Endothelial cell of umbilical vein (primary cell): ENCODE measurements at regions not wholly inside any gene's neighbourhood (a gene's known extent, or its start where the extent isn't known, plus 50 kb on each side); places are given as distances from the start of the nearest gene placed in this dataset.

ENCODE experiments used
- BruUV-seq: library from RNA; stranded (reverse); fragments of 400-500 nt; replicated peaks from 2 replicates; lab custom pipeline; 2021; lab: Mats Ljungman, UMichigan
- CTCF ChIA-PET: fragments of 300-600, 350-600 bp; sonication (Branson Sonifier 250); formaldehyde crosslinking; loops from one replicate; lab custom pipeline; 2021; ENCODE audit warnings: antibody characterized with exemption, inconsistent platforms; lab: Charles Lee
- POLR2A ChIA-PET: fragments of 300-600, 350-600 bp; sonication (Branson Sonifier 250); formaldehyde crosslinking; loops from one replicate; lab custom pipeline; 2021; ENCODE audit warnings: antibody characterized with exemption, inconsistent platforms; lab: Charles Lee
- DNase-seq: peaks from one replicate; pipeline ENCODE4 v3.0.0-alpha.2; 2011; ENCODE audit warnings: low read depth, low spot score
- FAIRE-seq: peaks from 2 replicates; lab custom pipeline; 2011; peaks lifted over from hg19 to GRCh38; lab: Jason Lieb, UNC
- H2AFZ ChIP-seq: 2 replicates; pipeline ENCODE4 v1.6.0; 2012; ENCODE audit warnings: low read depth, low read length, control low read depth, inconsistent platforms
- H3K27ac ChIP-seq: 2 replicates; pipeline ENCODE4 v1.5.1; 2011; ENCODE audit warnings: low read depth, mild to moderate bottlenecking, control low read depth, low read length, moderate library complexity; ENCODE audit not compliant: insufficient read depth
- H3K27me3 ChIP-seq, 2 experiments: 2 replicates each; pipeline versions ENCODE4 v1.6.0 to v1.6.1; 2011; ENCODE audit warnings: low read length in 2 of 2, mixed read lengths in 1 of 2; ENCODE audit not compliant: control insufficient read depth in 2 of 2, insufficient read depth in 2 of 2
- H3K36me3 ChIP-seq, 2 experiments: 2 replicates in 1 of 2; 3 replicates in 1 of 2; pipeline ENCODE4 v1.5.1; 2011; ENCODE audit warnings: low read length in 2 of 2, mild to moderate bottlenecking in 1 of 2, moderate library complexity in 1 of 2; ENCODE audit not compliant: control insufficient read depth in 2 of 2, insufficient read depth in 2 of 2; ENCODE audit errors: extremely low read depth in 1 of 2
- H3K4me1 ChIP-seq: 3 replicates; pipeline ENCODE4 v1.5.1; 2011; ENCODE audit warnings: mild to moderate bottlenecking, low read length; ENCODE audit not compliant: control insufficient read depth, insufficient read depth; ENCODE audit errors: extremely low read depth
- H3K4me2 ChIP-seq: 2 replicates; pipeline ENCODE4 v1.6.1; 2011; ENCODE audit warnings: low read length, control low read depth, mixed read lengths; ENCODE audit not compliant: insufficient read depth
- H3K4me3 ChIP-seq, 3 experiments: fragments of 200-600 bp in 1 of 3; sonication (generic), shearing (Covaris generic) in 1 of 3; replicated peaks in 1 of 3; 2 replicates each; pipeline ENCODE4 v1.5.1; 2011 to 2016; ENCODE audit warnings: control low read depth in 3 of 3, low read length in 3 of 3, mild to moderate bottlenecking in 2 of 3, inconsistent platforms in 1 of 3, low read depth in 1 of 3, moderate library complexity in 1 of 3; ENCODE audit not compliant: insufficient read depth in 1 of 3
- H3K79me2 ChIP-seq: 2 replicates; pipeline ENCODE4 v1.6.0; 2012; ENCODE audit warnings: low read length, inconsistent platforms; ENCODE audit not compliant: control insufficient read depth, insufficient read depth
- H3K9ac ChIP-seq: replicated peaks from 2 replicates; pipeline ENCODE3; 2011; ENCODE audit warnings: low read length, control low read depth; ENCODE audit not compliant: insufficient read depth; ENCODE audit errors: extremely low read depth
- H3K9me1 ChIP-seq: replicated peaks from 3 replicates; pipeline ENCODE4 v1.6.0; 2011; ENCODE audit warnings: mild to moderate bottlenecking, low read length; ENCODE audit not compliant: control insufficient read depth, insufficient read depth; ENCODE audit errors: extremely low read depth
- H3K9me3 ChIP-seq: replicated peaks from 2 replicates; pipeline ENCODE4 v1.5.1; 2012; ENCODE audit warnings: low read length, inconsistent platforms; ENCODE audit not compliant: control insufficient read depth, insufficient read depth
- H4K20me1 ChIP-seq: replicated peaks from 2 replicates; pipeline ENCODE3; 2011; ENCODE audit warnings: mild to moderate bottlenecking, low read length; ENCODE audit not compliant: control insufficient read depth, insufficient read depth; ENCODE audit errors: extremely low read depth
- CTCF ChIP-seq, 2 donors: IDR thresholded peaks; 1 replicate in 1 of 2; 2 replicates in 1 of 2; pipeline ENCODE4 v1.5.1; 2011; ENCODE audit warnings: low read length in 2 of 2, mild to moderate bottlenecking in 2 of 2, moderate library complexity in 2 of 2, control low read depth in 1 of 2, inconsistent platforms in 1 of 2, low read depth in 1 of 2; ENCODE audit not compliant: insufficient read depth in 1 of 2; ENCODE audit errors: extremely low read depth in 1 of 2
- EZH2 ChIP-seq: IDR thresholded peaks from 2 replicates; pipeline ENCODE4 v1.6.1; 2012; ENCODE audit warnings: borderline replicate concordance, low read depth, mild to moderate bottlenecking, moderate library complexity, low read length, inconsistent platforms; ENCODE audit not compliant: severe bottlenecking
- FOS ChIP-seq: IDR thresholded peaks from 2 replicates; pipeline ENCODE4 v1.6.1; 2011; ENCODE audit warnings: mild to moderate bottlenecking, low read length, moderate library complexity, borderline replicate concordance; ENCODE audit not compliant: insufficient read depth
- GATA2 ChIP-seq: IDR thresholded peaks from 2 replicates; pipeline ENCODE4 v1.7.0; 2011; ENCODE audit warnings: low read depth, mild to moderate bottlenecking, moderate library complexity, mixed read lengths, low read length; ENCODE audit not compliant: insufficient read length, insufficient read depth
- JUN ChIP-seq: IDR thresholded peaks from 2 replicates; pipeline ENCODE4 v1.6.1; 2011; ENCODE audit warnings: borderline replicate concordance, low read depth; ENCODE audit not compliant: insufficient read length, insufficient read depth
- MAX ChIP-seq: IDR thresholded peaks from 2 replicates; pipeline ENCODE4 v1.6.1; 2011; ENCODE audit not compliant: insufficient read depth, insufficient read length
- MYC ChIP-seq: IDR thresholded peaks from one replicate; pipeline ENCODE4 v1.6.1; 2011; ENCODE audit warnings: mild to moderate bottlenecking, low read depth, low read length
- POLR2A ChIP-seq: IDR thresholded peaks from 2 replicates; pipeline ENCODE4 v1.6.1; 2012; ENCODE audit warnings: low read depth, mild to moderate bottlenecking, control low read depth, low read length
- POLR2AphosphoS5 ChIP-seq: IDR thresholded peaks from 2 replicates; pipeline ENCODE4 v1.6.1; 2012; ENCODE audit warnings: low read depth, mild to moderate bottlenecking, control low read depth, low read length, moderate library complexity; ENCODE audit not compliant: insufficient read depth
- dilution Hi-C: fragments of 300-500 bp; cut with MboI; formaldehyde crosslinking; loops from one replicate; pipeline ENCODE4 v1.15.0; 2019; ENCODE audit warnings: low sequenced_read_pairs; ENCODE audit not compliant: extremely low pct_ligation_motif_present
- intact Hi-C: fragments of 100-400 bp; cut with micrococcal nuclease; formaldehyde crosslinking; loops from one replicate; pipeline ENCODE4 v1.10.0; 2022

- H3K4me3 ChIP-seq: no peak overlapping the region
- TF ChIP-seq MAX: no peak
- TF ChIP-seq EZH2: no peak
- TF ChIP-seq GATA2: no peak
- TF ChIP-seq FOS: no peak
- TF ChIP-seq MYC: no peak
- no peak for TF ChIP-seq POLR2A
- no peak for TF ChIP-seq CTCF (IDR thresholded peaks at IDR 0.05; ENCODE audit: extremely low read depth in 1 of 2, insufficient read depth in 1 of 2, low read depth in 1 of 2, low read length in 2 of 2)
- TF ChIP-seq JUN: no peak
- TF ChIP-seq POLR2AphosphoS5: no peak
- no peak overlapping the region for H2AFZ ChIP-seq
- no peaks in the 10 kb centered on the region for H3K36me3 ChIP-seq
- no peaks in the 10 kb centered on the region for H3K79me2 ChIP-seq
- H3K9me1 ChIP-seq: no peaks in the 10 kb centered on the region
- no TSS peak for BruUV-seq
- ChIA-PET CTCF (no interaction called here), POLR2A (no interaction called here)
- intact Hi-C loops (no loop called here), dilution Hi-C loops (no loop called here)
- H3K27me3 ChIP-seq: no peaks in the 10 kb centered on the region
- H4K20me1 ChIP-seq: no peaks in the 10 kb centered on the region
- no peaks in the 10 kb centered on the region for H3K4me1 ChIP-seq
- no peak overlapping the region for H3K27ac ChIP-seq
- H3K9me3 ChIP-seq: no peaks in the 10 kb centered on the region
- no peak overlapping the region for H3K9ac ChIP-seq
- H3K4me2 ChIP-seq: no peak overlapping the region
- FAIRE-seq: no peak
- no peak for DNase-seq
Measured at GRCh38 chr14:31963587-31963986, 113.5 kb upstream of the ARHGAP5 start.
